HG02571 (cell line): ENCODE measurements at regions not wholly inside any gene's neighbourhood (a gene's known extent, or its start where the extent isn't known, plus 50 kb on each side); places are given as distances from the start of the nearest gene placed in this dataset.

Source experiments
- ATAC-seq: cut with Tn5 transposase; IDR thresholded peaks from one replicate; pipeline ENCODE4 v1.9.1; 2021; ENCODE audit warnings: mild to moderate bottlenecking, moderate library complexity; ENCODE audit not compliant: unreplicated experiment

- no peak for ATAC-seq
Observed at GRCh38 chr10:4048236-4048864, 263.3 kb upstream of the KLF6 start.

GRCh38 chr10:4046712-4047354, 261.8 kb upstream of the KLF6 start:
- no peak for ATAC-seq

GRCh38 chr10:4046030-4046429, 261.0 kb upstream of the KLF6 start:
- ATAC-seq, result no peak

- ATAC-seq, result no peak
Observed at GRCh38 chr10:4043897-4044665, 259.1 kb upstream of the KLF6 start.

- no peak for ATAC-seq
Observed at GRCh38 chr10:4041635-4042034, 256.6 kb upstream of the KLF6 start.

- no peak for ATAC-seq
Observed at GRCh38 chr10:4038000-4038399, 253.0 kb upstream of the KLF6 start.

- ATAC-seq, result no peak
Observed at GRCh38 chr10:4035599-4035945, 250.6 kb upstream of the KLF6 start.

GRCh38 chr10:4034907-4035598, 250.0 kb upstream of the KLF6 start:
- no peak for ATAC-seq

GRCh38 chr10:4033341-4033896, 248.4 kb upstream of the KLF6 start:
- ATAC-seq, result peak; percentile 90

GRCh38 chr10:4029866-4030265, 244.9 kb upstream of the KLF6 start:
- no peak for ATAC-seq

- ATAC-seq, result no peak
Observed at GRCh38 chr10:4028854-4029583, 244.0 kb upstream of the KLF6 start.

GRCh38 chr10:4028027-4028471, 243.0 kb upstream of the KLF6 start:
- no peak for ATAC-seq

- no peak for ATAC-seq
Observed at GRCh38 chr10:4025339-4025738, 240.3 kb upstream of the KLF6 start.

GRCh38 chr10:4024516-4025245, 239.7 kb upstream of the KLF6 start:
- ATAC-seq, result no peak

GRCh38 chr10:4024027-4024426, 239.0 kb upstream of the KLF6 start:
- no peak for ATAC-seq

GRCh38 chr10:4022473-4022872, 237.5 kb upstream of the KLF6 start:
- ATAC-seq, result no peak

GRCh38 chr10:4020631-4021030, 235.6 kb upstream of the KLF6 start:
- ATAC-seq, result no peak

GRCh38 chr10:4018054-4018511, 233.1 kb upstream of the KLF6 start:
- no peak for ATAC-seq

- no peak for ATAC-seq
Observed at GRCh38 chr10:4017336-4017735, 232.3 kb upstream of the KLF6 start.

GRCh38 chr10:4016214-4016740, 231.3 kb upstream of the KLF6 start:
- no peak for ATAC-seq
